MM.1S (cell line): ENCODE measurements at regions not wholly inside any gene's neighbourhood (a gene's known extent, or its start where the extent isn't known, plus 50 kb on each side); places are given as distances from the start of the nearest gene placed in this dataset.

Experiments
- CTCF ChIP-seq: fragments of 300-600 bp; sonication (generic); IDR thresholded peaks from 2 replicates; pipeline ENCODE4 v1.5.1; 2016; ENCODE audit warnings: antibody characterized with exemption, low read length, mixed read lengths
- EZH2 ChIP-seq: fragments of 300-600 bp; sonication (generic); optimal IDR thresholded peaks from 2 replicates; pipeline ENCODE3; 2017; ENCODE audit warnings: low read depth, mild to moderate bottlenecking, antibody characterized with exemption, low read length, mixed read lengths
- EZH2phosphoT487 ChIP-seq: fragments of 300-600 bp; sonication (generic); IDR thresholded peaks from 2 replicates; pipeline ENCODE4 v1.6.1; 2018; ENCODE audit warnings: antibody characterized with exemption, low read length

- TF ChIP-seq CTCF (no peak), EZH2 (no peak), EZH2phosphoT487 (no peak)
Measured at GRCh38 chr16:25488435-25488834, 203.3 kb upstream of the HS3ST4 start.
